ENCODE measurements at regions not wholly inside any gene's neighbourhood (a gene's known extent, or its start where the extent isn't known, plus 50 kb on each side); places are given as distances from the start of the nearest gene placed in this dataset.

GRCh38 chr6:144776031-144776819 lies 491.1 kb downstream of the UTRN start:
- Histone ChIP-seq H3K4me1 (no peaks in the 10 kb centered on the region), H3K27ac (no peak overlapping the region), H3K36me3 (peaks cover 3 to 50% (median 8%) of the 10 kb centered on the region in 4 donors), H3K4me3 (no peak overlapping the region), H3K9me3 (no peaks in the 10 kb centered on the region), H3K27me3 (no peaks in the 10 kb centered on the region)
- no peak for ATAC-seq (ENCODE audit: low FRiP score in 2 of 2)
- 86 to 94% methylated on average over 6 of the region's 6 CpGs for WGBS, 2 donors
- DNase-seq: no peak
- TF ChIP-seq CTCF (IDR thresholded peaks at IDR 0.05): no peak
- no peak for TF ChIP-seq POLR2AphosphoS5 (IDR thresholded peaks at IDR 0.05)
- no peak for TF ChIP-seq EP300 (IDR thresholded peaks at IDR 0.05)

GRCh38 chr6:144777249-144777648 lies 492.1 kb downstream of the UTRN start:
- no peaks in the 10 kb centered on the region for H3K4me1 ChIP-seq
- ATAC-seq (ENCODE audit: low FRiP score in 2 of 2) (no peak), DNase-seq (no peak)
- TF ChIP-seq POLR2A (IDR thresholded peaks at IDR 0.05) (no peak), EP300 (IDR thresholded peaks at IDR 0.05) (no peak), CTCF (IDR thresholded peaks at IDR 0.05) (no peak), POLR2AphosphoS5 (IDR thresholded peaks at IDR 0.05) (no peak)
- H3K27me3 ChIP-seq: no peaks in the 10 kb centered on the region
- no peak overlapping the region for H3K27ac ChIP-seq
- H3K9me3 ChIP-seq: no peaks in the 10 kb centered on the region
- H3K4me3 ChIP-seq: no peak overlapping the region
- peaks cover 3 to 53% (median 7%) of the 10 kb centered on the region in 4 donors for H3K36me3 ChIP-seq

DNA sequence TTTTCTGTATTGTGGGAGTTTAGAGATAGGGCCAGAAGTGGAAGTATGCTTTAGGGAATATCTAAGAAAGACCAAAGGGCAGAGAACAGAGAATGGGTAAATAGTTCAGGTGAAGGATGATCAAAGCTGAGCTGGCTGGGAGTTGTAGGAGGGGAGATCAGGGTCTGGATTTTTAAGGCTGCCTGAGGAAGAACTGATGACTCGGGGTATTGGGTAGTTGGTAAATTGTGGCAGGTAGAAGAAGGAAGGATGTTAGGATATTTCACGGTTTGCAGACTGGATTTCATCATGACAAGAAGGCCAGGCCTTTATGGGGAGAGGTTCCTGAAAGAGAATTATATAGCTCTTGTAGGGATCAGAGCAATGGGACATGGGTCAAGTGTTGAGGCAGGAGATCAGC lies 492.9 kb downstream of the UTRN start:
- DNase-seq: no peak
- H3K9me3 ChIP-seq: no peaks in the 10 kb centered on the region
- no peaks in the 10 kb centered on the region for H3K4me1 ChIP-seq
- no peak for ATAC-seq (ENCODE audit: low FRiP score in 2 of 2)
- H3K36me3 ChIP-seq: peaks cover 3 to 49% (median 6%) of the 10 kb centered on the region in 4 donors
- no peak overlapping the region for H3K27ac ChIP-seq
- no peaks in the 10 kb centered on the region for H3K27me3 ChIP-seq
- TF ChIP-seq POLR2AphosphoS5 (IDR thresholded peaks at IDR 0.05) (no peak), POLR2A (IDR thresholded peaks at IDR 0.05) (no peak), EP300 (IDR thresholded peaks at IDR 0.05) (no peak), CTCF (IDR thresholded peaks at IDR 0.05) (no peak)
- no peak overlapping the region for H3K4me3 ChIP-seq
- 64 to 74% methylated on average over 2 of the region's 2 CpGs for WGBS, 2 donors

- DNase-seq (no peak), ATAC-seq (ENCODE audit: low FRiP score in 2 of 2) (no peak)
- WGBS, 2 donors: 94 to 95% methylated on average over 1 of the region's 1 CpG
- Histone ChIP-seq H3K9me3 (no peaks in the 10 kb centered on the region), H3K4me1 (no peaks in the 10 kb centered on the region), H3K27ac (no peak overlapping the region), H3K36me3 (peaks cover 0 to 44% (median 5%) of the 10 kb centered on the region in 4 donors), H3K27me3 (no peaks in the 10 kb centered on the region), H3K4me3 (no peak overlapping the region)
- TF ChIP-seq EP300 (IDR thresholded peaks at IDR 0.05) (no peak), CTCF (IDR thresholded peaks at IDR 0.05) (no peak), POLR2A (IDR thresholded peaks at IDR 0.05) (no peak), POLR2AphosphoS5 (IDR thresholded peaks at IDR 0.05) (no peak)
Observed at GRCh38 chr6:144778773-144779492, 493.8 kb downstream of the UTRN start.

Measured in upper lobe of left lung (tissue), 6 donors.